HG03095 (cell line): ENCODE measurements at regions not wholly inside any gene's neighbourhood (a gene's known extent, or its start where the extent isn't known, plus 50 kb on each side); places are given as distances from the start of the nearest gene placed in this dataset.

Experiments
- ATAC-seq: cut with Tn5 transposase; IDR thresholded peaks from one replicate; pipeline ENCODE4 v1.9.1; 2021; ENCODE audit warnings: moderate library complexity; ENCODE audit not compliant: unreplicated experiment

DNA sequence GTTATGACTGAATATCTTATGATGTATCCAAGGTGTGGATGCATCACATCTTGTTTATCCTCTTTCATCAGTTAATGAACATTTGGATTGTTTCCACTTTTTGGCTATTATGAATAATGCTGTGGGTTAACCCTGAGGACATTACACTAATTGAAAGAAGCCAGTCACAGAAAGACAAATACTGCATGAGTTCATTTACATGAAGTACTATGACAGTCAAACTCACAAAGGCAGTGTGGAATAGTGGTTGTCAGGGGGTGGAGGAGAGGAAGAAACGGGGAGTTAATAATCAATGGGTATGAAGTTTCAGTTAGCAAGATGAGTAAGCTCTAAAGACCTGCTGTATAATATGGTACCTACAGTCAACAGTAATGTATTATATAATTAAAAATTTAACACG lies 409.4 kb upstream of the CTNND2 start:
- ATAC-seq, result peak; percentile 60

DNA sequence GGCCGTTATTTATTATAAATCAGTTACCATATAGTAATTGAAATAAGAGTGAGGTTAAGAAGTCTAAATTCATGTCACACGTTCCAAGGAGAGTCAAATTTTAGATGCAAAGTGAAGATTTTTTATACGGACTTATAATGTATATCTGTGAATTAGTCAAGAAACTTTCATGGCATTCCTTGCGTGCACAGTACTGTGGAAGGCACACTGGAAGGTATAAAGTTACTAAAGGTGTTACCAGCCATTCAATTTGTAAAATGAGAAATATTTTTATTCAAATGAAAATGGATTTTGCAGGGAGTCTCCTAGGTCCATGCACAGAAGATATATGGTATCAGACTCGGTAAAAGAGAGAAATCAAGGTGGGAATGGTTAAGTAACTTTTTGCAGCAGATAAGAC lies 408.1 kb upstream of the CTNND2 start:
- ATAC-seq, result no peak

DNA sequence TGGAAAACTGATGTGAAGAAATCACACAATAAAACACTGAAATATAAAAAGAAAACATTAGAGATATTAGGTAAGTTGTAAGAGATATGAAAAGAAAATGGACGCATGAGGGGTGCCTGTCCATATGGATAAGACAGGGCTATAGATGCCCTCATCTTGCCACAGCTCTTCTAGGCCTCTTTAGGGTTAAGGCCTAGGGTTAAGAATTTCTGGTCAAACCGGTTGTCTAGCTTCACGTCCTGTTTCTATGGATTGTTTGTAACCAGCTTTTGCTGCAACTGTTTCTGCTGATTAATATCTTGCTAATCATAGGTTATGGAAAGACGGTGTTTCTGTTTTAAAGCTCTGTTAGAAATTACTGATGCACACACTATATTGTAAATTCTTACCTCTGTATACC lies 389.9 kb upstream of the CTNND2 start:
- no peak for ATAC-seq

DNA sequence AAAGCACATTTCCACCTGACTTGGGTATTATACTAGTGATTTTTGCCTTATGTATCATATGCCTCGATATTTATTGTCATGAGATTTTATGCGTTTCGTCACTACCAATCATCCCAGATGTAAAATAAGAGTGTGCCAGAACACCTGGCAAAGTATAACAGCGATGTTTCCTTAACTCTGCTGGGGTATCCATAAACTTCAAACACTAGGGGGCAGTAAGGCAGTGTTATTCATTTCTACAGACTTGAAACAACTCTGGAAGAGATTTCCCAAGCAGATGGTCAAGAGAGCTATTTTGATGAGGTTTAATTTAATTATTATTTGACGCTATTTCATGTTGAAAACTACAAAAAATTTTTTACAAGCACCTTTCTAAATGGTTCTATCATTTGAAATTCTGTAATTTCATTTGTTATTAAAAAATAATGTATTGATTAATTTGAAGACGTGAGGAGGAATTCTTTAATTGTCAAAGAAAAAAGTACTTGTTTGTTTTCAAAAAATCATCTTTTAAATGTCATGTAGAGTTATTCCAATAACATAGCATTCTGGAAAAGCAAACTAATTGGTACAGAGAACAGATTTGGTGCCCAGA lies 388.5 kb upstream of the CTNND2 start:
- no peak for ATAC-seq

DNA sequence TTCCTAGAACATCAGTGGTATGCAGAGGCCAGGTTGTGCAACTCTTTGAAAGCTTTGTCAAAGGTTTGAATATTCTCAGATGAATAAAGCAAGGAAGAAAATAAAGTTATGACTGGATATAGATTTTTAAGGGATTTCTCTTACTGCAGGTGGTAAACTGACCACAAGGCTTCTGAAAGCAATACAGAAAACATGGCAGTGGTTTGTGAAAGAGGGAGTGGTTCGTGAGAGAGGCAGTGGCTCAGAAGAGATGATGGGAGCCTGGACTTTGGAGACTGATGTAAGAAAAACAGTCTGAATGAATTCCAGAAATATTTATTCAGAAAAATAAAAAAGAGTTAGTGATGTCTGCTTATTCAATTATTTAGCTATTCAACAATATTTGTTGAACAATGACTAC lies 380.4 kb upstream of the CTNND2 start:
- ATAC-seq, result no peak

DNA sequence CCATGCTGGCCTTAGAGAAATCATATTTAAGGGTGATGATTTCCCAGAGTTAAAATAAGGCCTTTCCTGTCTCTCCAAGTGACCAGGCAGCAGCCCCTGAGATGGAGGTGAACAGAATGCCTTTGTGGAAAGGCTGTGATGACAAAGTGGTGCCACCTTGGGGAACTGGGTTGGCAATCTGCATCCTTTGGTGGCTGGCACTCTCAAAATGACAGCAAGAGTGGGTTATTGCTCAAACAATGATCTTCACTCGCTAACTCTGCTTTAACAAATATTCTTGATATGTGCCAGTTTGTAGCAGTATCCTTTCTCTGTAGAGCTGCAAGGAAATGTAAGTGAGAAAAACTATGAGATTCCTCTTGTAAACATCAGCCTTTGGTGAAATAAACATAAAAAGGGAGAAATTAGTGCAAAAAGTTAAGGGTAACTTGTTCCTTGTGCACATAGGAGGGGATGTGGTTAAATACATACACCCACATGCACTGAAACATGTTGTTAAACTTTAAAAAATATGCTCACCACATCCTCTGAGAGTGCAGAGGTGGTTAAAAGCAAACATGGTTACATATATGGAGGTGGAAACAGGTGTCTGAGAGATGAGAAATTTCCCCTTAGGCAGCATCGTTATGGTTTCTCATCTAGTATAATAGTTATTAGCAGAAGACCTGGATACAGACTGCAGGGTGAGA lies 373.4 kb upstream of the CTNND2 start:
- peak; percentile 94 for ATAC-seq

DNA sequence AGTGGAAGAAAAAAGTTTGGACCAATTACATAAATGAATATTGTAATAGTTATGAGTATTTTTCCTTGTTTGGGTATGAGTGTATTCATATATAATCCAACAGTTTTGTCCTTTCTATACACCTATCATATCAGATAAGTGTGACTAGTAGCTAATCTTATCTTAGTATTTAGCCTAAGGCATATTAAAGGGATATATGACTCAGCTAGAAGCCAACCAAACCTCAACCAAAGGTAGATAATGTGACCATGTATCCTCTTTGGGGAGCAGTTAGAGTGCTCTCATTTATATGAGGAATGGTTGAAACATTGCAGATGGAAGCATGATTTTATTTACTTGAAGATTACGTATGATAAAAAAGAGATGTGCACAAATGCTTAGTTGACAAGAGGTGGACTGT lies 370.0 kb upstream of the CTNND2 start:
- no peak for ATAC-seq

DNA sequence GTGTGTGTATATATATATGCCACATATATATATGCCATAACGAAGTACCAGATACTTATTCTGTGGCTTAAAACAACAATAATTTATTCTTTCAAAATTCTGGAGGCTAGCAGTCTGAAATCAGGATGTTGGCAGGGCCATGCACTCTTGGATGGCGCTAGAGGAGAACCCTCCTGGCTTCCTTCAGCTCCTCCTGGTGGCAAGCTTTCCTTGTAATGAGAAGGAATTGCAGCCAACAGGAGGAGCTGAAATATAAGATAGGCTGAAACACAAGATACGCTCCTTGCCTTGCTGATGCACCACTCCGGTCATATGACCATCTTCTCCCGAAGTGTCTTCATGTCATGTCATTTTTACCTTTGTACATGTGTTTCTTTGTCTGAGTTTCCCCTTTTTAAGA lies 368.1 kb upstream of the CTNND2 start:
- ATAC-seq, result no peak

DNA sequence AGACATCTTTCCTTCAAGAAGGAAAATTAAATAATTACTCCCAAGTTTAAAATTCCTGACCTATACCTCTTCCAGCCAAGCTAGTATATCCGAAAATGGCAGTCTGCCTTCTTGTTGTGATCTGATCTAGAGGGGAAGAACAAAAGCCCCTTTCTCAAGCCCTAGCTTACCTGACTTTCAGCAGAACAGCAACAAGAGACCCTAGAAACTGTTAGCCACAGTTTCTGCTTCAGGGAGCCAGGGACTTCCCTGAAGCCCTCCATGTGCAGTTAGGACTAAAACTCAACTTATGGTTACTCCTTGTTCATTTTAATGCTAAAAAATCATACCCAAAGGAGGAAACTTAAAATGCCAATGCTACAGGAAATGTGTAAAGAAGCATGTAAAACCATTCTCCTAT lies 366.7 kb upstream of the CTNND2 start:
- ATAC-seq, result no peak

DNA sequence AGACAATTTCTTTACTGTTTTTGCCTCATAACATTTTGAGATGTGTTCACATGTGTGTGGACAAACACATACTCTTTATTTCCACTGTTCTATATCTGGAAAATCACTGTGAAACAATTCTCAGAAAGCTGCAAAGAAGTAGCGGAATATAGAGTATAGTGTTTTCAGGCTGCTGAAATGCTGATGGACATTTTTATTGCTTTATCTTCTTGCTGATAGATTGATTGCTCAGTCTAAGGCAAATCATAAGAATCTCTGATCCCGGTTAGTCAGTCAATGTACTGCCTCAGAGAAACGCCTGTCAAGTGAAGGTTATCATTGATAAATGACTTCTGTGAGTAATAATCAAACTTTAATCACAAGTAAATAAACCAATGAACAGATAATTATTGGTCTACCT lies 364.9 kb upstream of the CTNND2 start:
- ATAC-seq, result no peak

DNA sequence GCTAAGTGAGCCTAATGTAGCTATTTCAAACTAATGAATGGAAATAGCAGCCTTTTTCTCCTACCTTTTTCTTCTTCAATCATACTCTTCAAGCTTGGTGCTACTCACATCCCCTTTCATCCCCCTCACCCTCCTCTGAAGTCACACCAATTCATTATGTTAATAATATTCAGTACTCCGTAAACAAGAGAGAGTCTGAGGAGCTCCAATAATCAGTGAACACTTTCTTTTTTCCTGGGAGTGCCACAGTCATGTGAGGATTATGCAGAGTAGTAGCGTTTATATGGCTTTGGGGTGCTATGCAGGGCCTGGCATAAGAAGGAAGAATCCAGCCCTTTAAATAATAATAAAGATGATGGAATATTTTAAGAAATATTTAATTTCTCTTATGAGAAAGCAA lies 354.3 kb upstream of the CTNND2 start:
- no peak for ATAC-seq

DNA sequence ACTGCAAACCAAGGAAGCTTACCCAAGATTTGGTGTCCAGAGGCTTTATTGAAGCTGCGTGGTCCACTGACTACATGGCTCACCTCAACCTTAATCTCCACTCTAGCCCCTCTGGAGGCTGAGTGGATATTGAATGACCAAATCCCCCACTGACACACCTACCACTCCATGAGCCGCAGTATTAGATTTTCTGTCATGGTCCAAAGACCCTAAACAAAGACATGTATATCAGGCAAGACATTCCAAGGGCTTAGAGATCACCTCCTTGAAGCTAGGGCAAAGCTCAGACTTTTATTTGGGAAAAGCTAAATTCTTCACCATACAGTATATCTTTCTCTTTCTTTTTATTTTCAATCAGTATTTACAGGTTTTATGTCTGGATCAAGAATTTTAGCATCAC lies 346.2 kb upstream of the CTNND2 start:
- ATAC-seq, result no peak

DNA sequence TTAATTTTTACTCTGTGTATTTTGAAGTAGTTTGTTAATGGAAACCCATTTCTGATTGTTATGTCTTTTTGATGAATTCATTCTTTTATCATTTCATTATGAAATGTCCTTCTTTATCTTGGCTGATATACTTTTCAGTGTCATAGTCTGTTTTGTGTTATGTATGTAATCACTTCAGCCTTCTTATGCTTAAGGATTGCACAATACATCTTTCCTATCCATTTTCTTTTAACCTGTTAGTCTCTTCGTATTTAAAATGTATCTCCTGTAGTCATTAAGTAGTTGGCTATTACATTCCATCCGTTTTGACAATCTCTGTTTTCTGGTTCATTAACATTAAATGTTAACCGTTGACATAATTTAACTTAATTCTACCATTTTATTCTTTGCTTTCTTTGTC lies 344.6 kb upstream of the CTNND2 start:
- no peak for ATAC-seq

DNA sequence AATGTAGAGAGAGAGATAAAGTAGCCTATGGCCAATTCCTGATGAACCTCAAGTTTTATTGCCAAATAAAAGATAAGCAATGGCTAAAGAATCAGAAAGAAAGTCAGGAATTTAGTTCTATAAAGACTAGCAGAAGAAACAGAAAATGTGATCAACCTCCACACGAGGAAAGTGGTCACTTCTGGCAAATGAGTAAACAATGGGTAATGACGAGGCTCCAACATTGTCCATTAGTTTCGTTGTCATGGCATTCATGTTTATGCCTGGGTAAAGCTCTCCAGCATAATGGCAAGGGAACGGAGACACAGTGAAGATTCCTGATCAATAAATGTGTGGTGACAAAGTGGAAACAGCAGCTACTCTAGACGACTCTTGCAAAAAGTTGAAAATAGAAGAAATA lies 341.8 kb upstream of the CTNND2 start:
- no peak for ATAC-seq

DNA sequence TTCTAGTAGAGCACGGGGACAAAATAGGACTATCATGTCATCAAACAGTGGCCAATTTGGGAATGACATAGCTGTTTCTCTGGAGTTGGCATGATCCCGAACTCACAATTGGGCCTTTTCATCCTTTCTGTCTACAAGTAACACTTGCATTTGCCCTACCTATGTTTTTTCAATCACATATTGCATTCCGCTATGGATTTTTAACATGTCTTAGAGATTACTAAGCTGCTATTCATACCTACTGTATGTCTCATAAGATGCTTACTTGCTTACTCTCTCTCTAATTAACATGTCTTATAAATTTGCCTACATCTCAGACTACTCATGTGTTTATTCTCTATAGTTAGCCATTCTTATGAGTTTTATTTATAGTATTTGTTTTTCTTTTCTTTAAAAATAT lies 341.2 kb upstream of the CTNND2 start:
- ATAC-seq, result no peak

DNA sequence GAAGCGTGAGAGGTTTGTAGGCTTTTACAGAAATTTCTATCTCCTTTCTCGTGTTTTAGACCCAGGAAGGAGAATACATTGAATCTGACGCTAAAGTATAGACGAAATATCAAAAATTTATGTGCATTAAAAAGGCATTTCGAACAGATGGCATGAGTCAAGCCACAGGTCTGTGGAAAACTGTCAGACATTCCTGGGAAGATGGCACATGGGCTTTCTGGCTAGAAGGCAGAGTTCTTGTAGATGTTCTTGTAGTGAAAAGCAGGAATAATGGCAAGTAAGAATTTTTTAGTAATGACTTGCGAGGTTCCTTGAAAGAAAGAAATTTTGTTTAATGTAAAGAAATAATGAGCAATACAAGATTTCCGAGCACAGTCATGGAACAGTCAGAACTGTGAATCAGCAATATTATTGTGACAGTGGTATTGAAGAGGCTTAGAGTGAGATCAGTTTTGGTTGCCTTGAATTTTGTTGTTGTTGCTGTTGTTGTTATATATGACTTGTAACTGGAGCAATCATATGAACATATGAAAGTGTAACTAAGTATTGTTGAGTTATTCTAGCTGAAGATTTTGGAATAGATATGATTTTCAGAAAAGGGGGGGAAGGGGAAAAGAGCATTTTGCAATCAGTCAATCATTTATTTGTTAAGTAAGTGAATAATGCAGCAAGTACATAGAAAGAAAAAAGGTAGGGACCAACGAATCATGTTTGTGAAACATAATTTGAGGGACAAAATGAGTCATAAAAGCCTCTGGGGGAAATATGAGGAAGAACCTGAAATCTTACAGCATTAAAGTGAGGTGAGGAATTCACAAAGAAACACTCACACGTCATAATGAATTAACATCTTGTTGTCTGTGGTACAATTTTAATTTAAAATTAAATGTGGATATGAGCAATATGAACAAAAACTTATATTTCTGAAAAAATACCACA lies 339.0 kb upstream of the CTNND2 start:
- no peak for ATAC-seq

DNA sequence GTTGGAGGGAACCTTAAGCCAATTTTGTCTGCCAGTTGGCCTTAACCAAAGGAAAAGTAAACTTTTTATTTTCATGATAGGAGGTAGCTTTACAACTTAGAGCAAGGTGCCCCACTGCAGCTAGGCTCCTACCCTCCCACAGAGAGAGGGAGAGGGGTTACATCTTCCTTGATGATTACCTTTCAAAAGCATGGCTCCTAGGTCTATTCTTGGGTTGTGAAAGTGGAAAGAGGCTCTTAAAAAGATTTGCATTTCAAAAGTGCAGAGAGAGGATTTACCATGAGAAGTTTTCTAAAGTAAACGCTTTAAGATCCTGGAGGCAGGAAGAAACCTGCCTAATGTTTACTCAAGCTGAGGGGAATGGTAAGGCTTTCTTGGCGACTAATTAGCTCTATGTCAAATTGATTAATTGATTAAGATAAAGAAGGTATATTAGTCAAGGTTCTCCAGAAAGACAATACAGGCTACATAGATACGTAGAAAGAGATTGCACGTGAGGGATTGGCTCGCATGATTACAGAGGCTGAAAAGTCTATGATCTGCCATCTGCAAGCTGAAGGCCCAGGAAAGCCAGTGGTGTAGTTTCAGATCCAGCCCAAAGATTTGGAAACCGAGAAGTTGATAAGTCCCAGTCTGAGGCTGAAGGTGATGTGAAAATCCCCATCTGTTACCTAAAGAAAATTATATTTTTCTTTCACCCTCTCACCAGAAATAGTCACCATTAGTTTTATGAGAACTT lies 333.8 kb upstream of the CTNND2 start:
- no peak for ATAC-seq

DNA sequence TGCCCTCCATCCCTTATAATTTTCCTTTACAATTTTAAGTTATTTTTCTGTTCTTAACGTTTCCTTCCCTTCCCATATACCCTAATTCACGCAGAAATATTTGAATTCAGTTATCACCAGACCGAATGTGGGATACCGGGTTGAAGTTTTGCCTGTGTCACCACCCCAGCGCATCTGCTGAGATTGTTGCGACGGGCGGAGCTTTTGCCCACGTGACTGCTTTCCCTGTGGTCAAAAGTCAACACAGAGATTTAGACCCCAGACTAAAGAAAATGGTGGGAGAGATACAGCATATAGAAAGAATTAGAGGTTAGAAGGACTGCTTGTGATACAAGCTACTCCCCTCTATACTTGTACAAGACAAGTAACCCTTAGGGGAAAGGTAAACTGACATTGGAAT lies 326.4 kb upstream of the CTNND2 start:
- ATAC-seq, result no peak

DNA sequence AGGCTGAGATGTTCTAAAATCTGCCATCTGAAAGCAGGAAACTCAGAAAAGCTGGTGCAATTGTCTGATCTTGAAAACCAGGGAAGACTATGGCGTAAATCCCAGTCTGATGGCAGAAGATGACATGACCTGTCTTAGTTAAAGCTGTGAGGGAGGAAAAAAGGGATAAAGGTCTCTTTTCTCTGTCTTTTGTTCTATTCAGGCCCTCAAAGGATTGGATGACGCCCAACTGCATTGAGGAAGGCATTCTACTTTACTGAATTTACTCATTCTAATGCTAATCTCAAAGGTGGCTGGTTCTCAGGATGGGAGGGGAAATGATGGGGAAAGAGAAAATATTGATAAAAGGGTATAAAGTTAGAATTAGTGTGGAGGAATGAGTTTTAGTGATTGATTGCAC lies 312.8 kb upstream of the CTNND2 start:
- no peak for ATAC-seq

DNA sequence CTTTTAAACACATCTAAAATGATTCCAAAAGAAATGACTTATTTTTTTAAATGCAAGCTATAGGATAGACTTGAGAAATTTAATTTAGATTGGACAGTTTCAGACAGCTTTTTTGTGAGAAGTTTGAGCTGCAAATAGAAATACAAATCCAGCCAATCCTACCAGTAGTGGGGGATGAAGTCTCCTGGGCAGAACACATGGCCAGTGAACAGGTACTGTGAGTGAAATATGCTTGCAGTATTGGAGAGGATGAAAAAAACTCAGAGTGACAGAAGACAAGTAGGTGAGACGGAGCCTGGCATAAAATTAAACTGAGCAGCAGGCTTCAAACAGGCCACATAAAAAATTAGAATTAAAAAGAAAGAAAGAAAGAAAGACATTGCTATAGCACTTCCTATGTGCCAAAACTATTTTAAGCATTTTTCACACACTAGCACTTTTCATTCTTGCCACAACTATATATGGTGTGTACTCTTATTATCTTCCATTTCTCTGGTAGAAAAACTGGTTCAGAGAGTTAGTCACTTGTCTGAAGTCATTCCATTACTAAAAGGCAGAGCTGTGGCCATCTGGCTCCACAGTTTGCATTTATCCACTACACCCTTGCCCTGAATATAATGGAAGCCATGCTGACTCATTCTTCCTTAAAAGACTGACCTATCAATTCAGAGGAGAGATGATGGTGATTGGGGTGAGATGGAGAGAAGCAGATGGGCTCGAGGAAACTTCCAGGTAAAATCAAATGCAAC lies 310.2 kb upstream of the CTNND2 start:
- ATAC-seq, result no peak
